Liver (tissue), 8 donors: ENCODE measurements at regions not wholly inside any gene's neighbourhood (a gene's known extent, or its start where the extent isn't known, plus 50 kb on each side); places are given as distances from the start of the nearest gene placed in this dataset.

Experiments used
- DNase-seq: peaks from one replicate; pipeline ENCODE4 v3.0.0-alpha.2; 2017; ENCODE audit warnings: low spot score
- H3K27ac ChIP-seq, 2 donors: one replicate each; pipeline ENCODE4 v1.7.0; 2013; ENCODE audit warnings: inconsistent platforms in 2 of 2, low read length in 2 of 2, control low read depth in 1 of 2, low read depth in 1 of 2, mild to moderate bottlenecking in 1 of 2
- H3K27me3 ChIP-seq, 4 donors: one replicate each; pipeline versions ENCODE4 v1.6.1 to v1.7.0; 2013; ENCODE audit warnings: low read length in 3 of 4, inconsistent platforms in 1 of 4, mild to moderate bottlenecking in 1 of 4, moderate library complexity in 1 of 4; ENCODE audit not compliant: control insufficient read depth in 4 of 4, insufficient read depth in 4 of 4
- H3K36me3 ChIP-seq, 4 donors: one replicate each; pipeline versions ENCODE4 v1.6.1 to v1.7.0; 2013; ENCODE audit warnings: low read length in 3 of 4, mild to moderate bottlenecking in 3 of 4, low read depth in 1 of 4, moderate library complexity in 1 of 4; ENCODE audit not compliant: control insufficient read depth in 4 of 4, insufficient read depth in 3 of 4
- H3K4me1 ChIP-seq, 4 donors: one replicate each; pipeline versions ENCODE4 v1.6.1 to v1.7.0; 2013; ENCODE audit warnings: low read length in 3 of 4, mild to moderate bottlenecking in 3 of 4, moderate library complexity in 1 of 4; ENCODE audit not compliant: control insufficient read depth in 4 of 4, insufficient read depth in 4 of 4
- H3K4me3 ChIP-seq, 3 donors: one replicate each; pipeline versions ENCODE4 v1.6.1 to v1.7.0; 2013; ENCODE audit warnings: low read length in 3 of 3, control low read depth in 1 of 3, low read depth in 1 of 3, mild to moderate bottlenecking in 1 of 3
- H3K9ac ChIP-seq, 2 donors: one replicate each; pipeline ENCODE4 v1.7.0; 2013; ENCODE audit warnings: low read length in 2 of 2, mild to moderate bottlenecking in 2 of 2, moderate library complexity in 2 of 2, control low read depth in 1 of 2, low read depth in 1 of 2
- H3K9me3 ChIP-seq, 4 donors: one replicate each; pipeline versions ENCODE4 v1.6.1 to v1.7.0; 2013; ENCODE audit warnings: low read length in 3 of 4; ENCODE audit not compliant: control insufficient read depth in 4 of 4
- CTCF ChIP-seq: fragments of 150-350 bp; IDR thresholded peaks from 2 replicates; pipeline ENCODE4 v1.5.1; 2017; ENCODE audit warnings: improper control_type of control experiment, low read depth, low read length; ENCODE audit not compliant: missing input control
- FOXA1 ChIP-seq: IDR thresholded peaks from 2 replicates; pipeline ENCODE4 v1.6.1; 2016; ENCODE audit warnings: antibody characterized with exemption
- FOXA2 ChIP-seq: IDR thresholded peaks from 2 replicates; pipeline ENCODE4 v1.6.1; 2016; ENCODE audit warnings: antibody characterized with exemption
- GABPA ChIP-seq, 2 donors: IDR thresholded peaks in 1 of 2; conservative IDR thresholded peaks in 1 of 2; 2 replicates each; pipeline ENCODE4 v1.6.1; 2016; ENCODE audit warnings: antibody characterized with exemption in 2 of 2, mild to moderate bottlenecking in 1 of 2, moderate library complexity in 1 of 2
- HNF4A ChIP-seq, 2 donors: conservative IDR thresholded peaks; 2 replicates each; pipeline ENCODE4 v1.6.1; 2016; ENCODE audit warnings: antibody characterized with exemption in 2 of 2, mild to moderate bottlenecking in 2 of 2
- HNF4G ChIP-seq: IDR thresholded peaks from 2 replicates; pipeline ENCODE4 v1.6.1; 2016; ENCODE audit warnings: antibody characterized with exemption
- JUND ChIP-seq, 2 donors: IDR thresholded peaks; 2 replicates each; pipeline ENCODE4 v1.6.1; 2016; ENCODE audit warnings: antibody characterized with exemption in 2 of 2
- MAX ChIP-seq: IDR thresholded peaks from 2 replicates; pipeline ENCODE4 v1.6.1; 2016; ENCODE audit warnings: antibody characterized with exemption
- NR2F2 ChIP-seq: IDR thresholded peaks from 2 replicates; pipeline ENCODE4 v1.6.1; 2016; ENCODE audit warnings: antibody characterized with exemption
- RAD21 ChIP-seq, 2 donors: IDR thresholded peaks; 2 replicates each; pipeline ENCODE4 v1.6.1; 2016; ENCODE audit warnings: antibody characterized with exemption in 2 of 2, mild to moderate bottlenecking in 2 of 2
- REST ChIP-seq: IDR thresholded peaks from 2 replicates; pipeline ENCODE4 v1.6.1; 2016; ENCODE audit warnings: antibody characterized with exemption, mild to moderate bottlenecking
- RXRA ChIP-seq, 2 donors: IDR thresholded peaks; 2 replicates each; pipeline ENCODE4 v1.6.1; 2017 to 2018; ENCODE audit warnings: antibody characterized with exemption in 2 of 2, mild to moderate bottlenecking in 1 of 2
- SP1 ChIP-seq: IDR thresholded peaks from 2 replicates; pipeline ENCODE4 v1.6.1; 2018; ENCODE audit warnings: antibody characterized with exemption, mild to moderate bottlenecking
- TAF1 ChIP-seq: conservative IDR thresholded peaks from 2 replicates; pipeline ENCODE4 v1.6.1; 2016; ENCODE audit warnings: antibody characterized with exemption, mild to moderate bottlenecking
- YY1 ChIP-seq: IDR thresholded peaks from 2 replicates; pipeline ENCODE4 v1.6.1; 2016; ENCODE audit warnings: antibody characterized with exemption, mild to moderate bottlenecking
- WGBS: extraction: QIAGEN DNeasy Blood & Tissue Kit; methylation state at CpG from one replicate; pipeline ENCODE4 v1.1.7; 2013; 5-methylcytosine and 5-hydroxymethylcytosine counted together
- TF ChIP-seq, protein P1 (sequence below): IDR thresholded peaks from 2 replicates; pipeline ENCODE4 v1.6.1; 2016; ENCODE audit warnings: antibody characterized with exemption
- TF ChIP-seq, protein P2 (sequence below): IDR thresholded peaks from 2 replicates; pipeline ENCODE4 v1.6.1; 2016; ENCODE audit warnings: antibody characterized with exemption
- donor health status: healthy.
- donor health status: healthy.
- donor health status: healthy.
- donor health status: healthy.
- donor health status: healthy.

- TF ChIP-seq REST: no peak
Observed at GRCh38 chr3:34034840-34035239, 236.4 kb downstream of the PDCD6IP start (continued).

DNA sequence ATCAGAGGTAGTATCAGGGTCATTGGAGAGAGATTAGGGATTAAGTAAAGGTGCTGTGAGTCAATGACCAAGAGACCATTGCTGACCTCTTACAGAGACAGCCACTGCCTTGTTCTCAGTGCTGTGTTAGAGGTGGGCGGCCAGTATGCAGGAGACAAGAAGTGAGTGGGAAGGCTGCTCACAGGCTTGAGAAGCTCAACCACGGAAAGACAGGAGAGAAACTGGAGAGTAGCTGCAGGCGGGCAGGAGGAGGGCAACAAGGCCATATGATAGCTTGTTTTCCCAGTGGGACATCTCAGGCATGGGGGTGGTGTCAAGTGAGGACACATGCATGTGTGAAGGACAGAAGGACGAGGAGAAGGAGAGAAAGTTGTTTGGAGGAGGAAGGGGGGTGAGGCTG, 237.3 kb downstream of the PDCD6IP start:
- WGBS: 49% methylated on average over 4 of the region's 4 CpGs
- TF ChIP-seq JUND (IDR thresholded peaks at IDR 0.05): no peak
- TF ChIP-seq REST: no peak
- TF ChIP-seq, protein P1, sequence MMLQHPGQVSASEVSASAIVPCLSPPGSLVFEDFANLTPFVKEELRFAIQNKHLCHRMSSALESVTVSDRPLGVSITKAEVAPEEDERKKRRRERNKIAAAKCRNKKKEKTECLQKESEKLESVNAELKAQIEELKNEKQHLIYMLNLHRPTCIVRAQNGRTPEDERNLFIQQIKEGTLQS: no peak
- no peak for TF ChIP-seq HNF4G
- no peak for TF ChIP-seq HNF4A (conservative IDR thresholded peaks at IDR 0.05)
- TF ChIP-seq FOXA1: no peak
- no peak for TF ChIP-seq NR2F2
- TF ChIP-seq RAD21 (IDR thresholded peaks at IDR 0.05): no peak
- TF ChIP-seq SP1: no peak

GRCh38 chr3:34037260-34037659, 238.8 kb downstream of the PDCD6IP start:
- Histone ChIP-seq H3K9ac (no peak overlapping the region), H3K36me3 (no peaks in the 10 kb centered on the region), H3K27me3 (no peaks in the 10 kb centered on the region), H3K27ac (no peak overlapping the region), H3K4me3 (no peak overlapping the region), H3K4me1 (no peaks in the 10 kb centered on the region), H3K9me3 (peaks cover 0 to under 1% (median 0%) of the 10 kb centered on the region in 4 donors)
- DNase-seq: no peak
- WGBS: 92% methylated on average over 8 of the region's 8 CpGs
- TF ChIP-seq RAD21 (IDR thresholded peaks at IDR 0.05) (no peak), TAF1 (no peak), CTCF (no peak), HNF4G (no peak), YY1 (no peak), SP1 (no peak), FOXA2 (no peak), HNF4A (conservative IDR thresholded peaks at IDR 0.05) (no peak), MAX (no peak), RXRA (IDR thresholded peaks at IDR 0.05) (no peak), JUND (IDR thresholded peaks at IDR 0.05) (no peak), GABPA (IDR thresholded peaks at IDR 0.05 in 1 of 2, conservative IDR thresholded peaks at IDR 0.05 in 1 of 2) (no peak), NR2F2 (no peak)
- TF ChIP-seq, protein P2, sequence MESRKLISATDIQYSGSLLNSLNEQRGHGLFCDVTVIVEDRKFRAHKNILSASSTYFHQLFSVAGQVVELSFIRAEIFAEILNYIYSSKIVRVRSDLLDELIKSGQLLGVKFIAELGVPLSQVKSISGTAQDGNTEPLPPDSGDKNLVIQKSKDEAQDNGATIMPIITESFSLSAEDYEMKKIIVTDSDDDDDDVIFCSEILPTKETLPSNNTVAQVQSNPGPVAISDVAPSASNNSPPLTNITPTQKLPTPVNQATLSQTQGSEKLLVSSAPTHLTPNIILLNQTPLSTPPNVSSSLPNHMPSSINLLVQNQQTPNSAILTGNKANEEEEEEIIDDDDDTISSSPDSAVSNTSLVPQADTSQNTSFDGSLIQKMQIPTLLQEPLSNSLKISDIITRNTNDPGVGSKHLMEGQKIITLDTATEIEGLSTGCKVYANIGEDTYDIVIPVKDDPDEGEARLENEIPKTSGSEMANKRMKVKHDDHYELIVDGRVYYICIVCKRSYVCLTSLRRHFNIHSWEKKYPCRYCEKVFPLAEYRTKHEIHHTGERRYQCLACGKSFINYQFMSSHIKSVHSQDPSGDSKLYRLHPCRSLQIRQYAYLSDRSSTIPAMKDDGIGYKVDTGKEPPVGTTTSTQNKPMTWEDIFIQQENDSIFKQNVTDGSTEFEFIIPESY: no peak

More for the DNA sequence above, 237.3 kb downstream of the PDCD6IP start:
- Histone ChIP-seq H3K27ac (no peak overlapping the region), H3K4me1 (no peaks in the 10 kb centered on the region), H3K27me3 (no peaks in the 10 kb centered on the region), H3K9me3 (peaks cover 0 to 5% (median 0%) of the 10 kb centered on the region in 4 donors), H3K36me3 (no peaks in the 10 kb centered on the region), H3K9ac (no peak overlapping the region), H3K4me3 (no peak overlapping the region)
- no peak for DNase-seq
